OCI-LY7 (cell line): ENCODE measurements at regions not wholly inside any gene's neighbourhood (a gene's known extent, or its start where the extent isn't known, plus 50 kb on each side); places are given as distances from the start of the nearest gene placed in this dataset.

Experiments
- CTCF ChIP-seq: fragments of 200-600 bp; sonication (generic); conservative IDR thresholded peaks from 2 replicates; pipeline ENCODE4 v1.5.1; 2014; ENCODE audit warnings: mild to moderate bottlenecking, antibody characterized with exemption, low read length, moderate library complexity, mixed read lengths
- EZH2phosphoT487 ChIP-seq: fragments of 200-600 bp; sonication (generic); IDR thresholded peaks from 2 replicates; pipeline ENCODE4 v1.6.1; 2018; ENCODE audit warnings: low read depth, borderline replicate concordance, mild to moderate bottlenecking, mixed run types, antibody characterized with exemption, low read length, moderate library complexity, mixed read lengths

GRCh38 chr3:82165266-82165665 lies 403.8 kb upstream of the GBE1 start:
- TF ChIP-seq CTCF (no peak), EZH2phosphoT487 (no peak)
